Peyer's patch (tissue), 4 donors: ENCODE measurements at regions not wholly inside any gene's neighbourhood (a gene's known extent, or its start where the extent isn't known, plus 50 kb on each side); places are given as distances from the start of the nearest gene placed in this dataset.

Source experiments
- POLR2A ChIP-seq, 2 donors: fragments of 450-650 bp; IDR thresholded peaks; one replicate each; pipeline ENCODE4 v1.5.1; 2017; ENCODE audit warnings: antibody characterized with exemption in 2 of 2, mild to moderate bottlenecking in 2 of 2, moderate library complexity in 2 of 2
- TF ChIP-seq, protein P1 (sequence below), 6 experiments: fragments of 450-650 bp in 4 of 6; fragments of 200-600 bp in 2 of 6; sonication (generic) in 1 of 6; IDR thresholded peaks; one replicate each; pipeline ENCODE4 v1.5.1; 2017 to 2019; ENCODE audit warnings: antibody characterized with exemption in 6 of 6, mild to moderate bottlenecking in 3 of 6, moderate library complexity in 1 of 6

DNA sequence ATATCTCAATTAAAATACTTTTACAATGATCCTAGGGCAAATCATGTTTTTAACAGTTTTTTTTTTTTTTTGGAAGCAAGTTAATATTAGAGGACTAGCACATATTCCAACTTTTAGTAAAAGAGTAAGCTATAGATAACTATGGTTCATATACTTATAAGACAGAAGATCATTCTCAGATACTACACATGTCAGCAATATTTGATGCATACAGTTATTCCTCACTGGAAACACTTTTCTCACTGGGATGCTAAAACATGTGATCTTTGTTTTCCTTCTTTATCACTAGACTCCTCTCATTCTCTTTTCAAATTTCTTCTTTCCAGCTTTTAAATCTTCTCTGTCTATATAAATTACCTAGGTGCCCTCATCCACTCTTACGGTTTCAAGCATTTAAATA lies 1020.4 kb upstream of the FBXO33 start:
- TF ChIP-seq, protein P1, sequence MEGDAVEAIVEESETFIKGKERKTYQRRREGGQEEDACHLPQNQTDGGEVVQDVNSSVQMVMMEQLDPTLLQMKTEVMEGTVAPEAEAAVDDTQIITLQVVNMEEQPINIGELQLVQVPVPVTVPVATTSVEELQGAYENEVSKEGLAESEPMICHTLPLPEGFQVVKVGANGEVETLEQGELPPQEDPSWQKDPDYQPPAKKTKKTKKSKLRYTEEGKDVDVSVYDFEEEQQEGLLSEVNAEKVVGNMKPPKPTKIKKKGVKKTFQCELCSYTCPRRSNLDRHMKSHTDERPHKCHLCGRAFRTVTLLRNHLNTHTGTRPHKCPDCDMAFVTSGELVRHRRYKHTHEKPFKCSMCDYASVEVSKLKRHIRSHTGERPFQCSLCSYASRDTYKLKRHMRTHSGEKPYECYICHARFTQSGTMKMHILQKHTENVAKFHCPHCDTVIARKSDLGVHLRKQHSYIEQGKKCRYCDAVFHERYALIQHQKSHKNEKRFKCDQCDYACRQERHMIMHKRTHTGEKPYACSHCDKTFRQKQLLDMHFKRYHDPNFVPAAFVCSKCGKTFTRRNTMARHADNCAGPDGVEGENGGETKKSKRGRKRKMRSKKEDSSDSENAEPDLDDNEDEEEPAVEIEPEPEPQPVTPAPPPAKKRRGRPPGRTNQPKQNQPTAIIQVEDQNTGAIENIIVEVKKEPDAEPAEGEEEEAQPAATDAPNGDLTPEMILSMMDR (IDR thresholded peaks at IDR 0.05): no peak
- TF ChIP-seq POLR2A (IDR thresholded peaks at IDR 0.05): no peak
